ENCODE measurements at regions not wholly inside any gene's neighbourhood (a gene's known extent, or its start where the extent isn't known, plus 50 kb on each side); places are given as distances from the start of the nearest gene placed in this dataset.

DNA sequence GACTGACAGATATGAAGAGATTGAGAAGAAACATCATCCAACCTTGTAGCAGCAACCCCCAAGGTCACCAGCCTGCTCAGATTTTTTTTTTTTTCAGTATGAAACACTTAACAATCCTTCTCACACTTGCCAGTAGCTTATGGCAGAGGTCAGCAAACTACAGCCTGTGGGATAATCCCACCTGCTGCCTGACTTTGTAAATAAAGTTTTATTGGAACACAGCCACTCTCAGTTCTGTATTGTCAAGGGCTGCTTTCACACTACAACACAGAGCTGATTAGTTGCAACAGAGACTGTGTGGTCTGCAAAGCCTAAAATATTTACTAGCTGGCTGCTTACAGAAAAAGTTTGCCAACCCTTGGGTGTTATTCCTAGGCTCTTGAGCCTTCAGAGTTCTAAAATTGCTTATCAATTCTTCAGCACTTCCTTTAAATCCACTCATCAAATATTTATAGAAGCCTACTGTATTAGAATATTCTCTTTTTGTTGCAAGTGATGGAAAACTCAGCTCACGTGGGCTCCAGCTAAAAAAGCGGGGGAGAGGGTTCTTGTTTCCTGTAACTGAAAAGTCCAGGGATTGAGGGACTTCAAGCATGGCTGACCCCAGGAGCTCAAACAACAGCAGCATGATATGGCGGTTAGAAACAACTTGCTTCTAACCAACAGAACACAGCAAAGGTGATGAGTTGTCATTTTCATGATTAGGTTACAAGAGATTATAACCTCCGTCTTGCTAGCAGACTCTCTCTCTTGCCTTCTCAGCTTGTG, 246.1 kb downstream of the SHQ1 start:
- H3K27me3 ChIP-seq (ENCODE audit: insufficient read depth, low read length), result no peaks in the 10 kb centered on the region
- TF ChIP-seq, protein P1, sequence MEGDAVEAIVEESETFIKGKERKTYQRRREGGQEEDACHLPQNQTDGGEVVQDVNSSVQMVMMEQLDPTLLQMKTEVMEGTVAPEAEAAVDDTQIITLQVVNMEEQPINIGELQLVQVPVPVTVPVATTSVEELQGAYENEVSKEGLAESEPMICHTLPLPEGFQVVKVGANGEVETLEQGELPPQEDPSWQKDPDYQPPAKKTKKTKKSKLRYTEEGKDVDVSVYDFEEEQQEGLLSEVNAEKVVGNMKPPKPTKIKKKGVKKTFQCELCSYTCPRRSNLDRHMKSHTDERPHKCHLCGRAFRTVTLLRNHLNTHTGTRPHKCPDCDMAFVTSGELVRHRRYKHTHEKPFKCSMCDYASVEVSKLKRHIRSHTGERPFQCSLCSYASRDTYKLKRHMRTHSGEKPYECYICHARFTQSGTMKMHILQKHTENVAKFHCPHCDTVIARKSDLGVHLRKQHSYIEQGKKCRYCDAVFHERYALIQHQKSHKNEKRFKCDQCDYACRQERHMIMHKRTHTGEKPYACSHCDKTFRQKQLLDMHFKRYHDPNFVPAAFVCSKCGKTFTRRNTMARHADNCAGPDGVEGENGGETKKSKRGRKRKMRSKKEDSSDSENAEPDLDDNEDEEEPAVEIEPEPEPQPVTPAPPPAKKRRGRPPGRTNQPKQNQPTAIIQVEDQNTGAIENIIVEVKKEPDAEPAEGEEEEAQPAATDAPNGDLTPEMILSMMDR (conservative IDR thresholded peaks at IDR 0.05), result no peak
- Mint-ChIP-seq H3K27me3 (ENCODE audit: low read depth) (peaks cover 12% of the 10 kb centered on the region), H3K27ac (no peak overlapping the region), H3K36me3 (ENCODE audit: insufficient read depth in 1 of 3, low read depth in 3 of 3) (no peaks in the 10 kb centered on the region; a peak in 1 of 7 replicates), H3K9me3 (no peaks in the 10 kb centered on the region; a peak in 1 of 5 replicates), H3K4me3 (no peak overlapping the region), H3K4me1 (peaks cover 17 to 20% of the 10 kb centered on the region in 2 experiments)
- no peak overlapping the region for H2BK20ac ChIP-seq (ENCODE audit: low read depth, low read length, poor library complexity, severe bottlenecking)
- no peak overlapping the region for H2BK5ac ChIP-seq (ENCODE audit: insufficient read length, low read length)
- no peak overlapping the region for H2BK15ac ChIP-seq (ENCODE audit: low read depth, low read length)
- H3K4me1 ChIP-seq (ENCODE audit: insufficient read depth, low read length), result peaks cover 2% of the 10 kb centered on the region; the same call in 1 of the 2 replicates
- no peak overlapping the region for H2BK12ac ChIP-seq (ENCODE audit: insufficient read length, low read depth, low read length)
- H2BK120ac ChIP-seq (ENCODE audit: low read depth, low read length, poor library complexity, severe bottlenecking), result no peak overlapping the region
- no peak overlapping the region for H2AK5ac ChIP-seq (ENCODE audit: insufficient read length, low read length)
- H4K8ac ChIP-seq (replicated peaks; ENCODE audit: insufficient read length, low read depth, low read length), result no peak overlapping the region
- no peak overlapping the region for H3K9ac ChIP-seq (ENCODE audit: extremely low read depth, insufficient read length, low read length)
- no peaks in the 10 kb centered on the region for H4K20me1 ChIP-seq (ENCODE audit: control insufficient read depth, insufficient read depth, insufficient read length)
- H4K5ac ChIP-seq (ENCODE audit: insufficient read length, low read depth, low read length), result no peak overlapping the region
- no peak overlapping the region for H3K23ac ChIP-seq (ENCODE audit: insufficient read length, low read depth, low read length)
- H3K9me3 ChIP-seq (ENCODE audit: control insufficient read depth, low read depth, low read length), result no peaks in the 10 kb centered on the region
- H3K4ac ChIP-seq (ENCODE audit: low read depth, low read length), result no peak overlapping the region
- no peak overlapping the region for H3K27ac ChIP-seq (ENCODE audit: insufficient read length, low read depth, low read length)
- H3K56ac ChIP-seq (ENCODE audit: insufficient read length, low read depth, low read length), result no peak overlapping the region
- H4K91ac ChIP-seq (ENCODE audit: insufficient read length, low read depth, low read length), result no peak overlapping the region
- H3K4me2 ChIP-seq (ENCODE audit: insufficient read depth, insufficient read length, low read length), result no peak overlapping the region
- H3K18ac ChIP-seq (ENCODE audit: insufficient read length, low read depth, low read length), result no peak overlapping the region
- WGBS (ENCODE audit: extremely low coverage, insufficient read length, low lambda C conversion rate), result no CpG with 5 or more reads among the region's 4 CpGs
- no peak overlapping the region for H3K14ac ChIP-seq (ENCODE audit: insufficient read depth, low read length)
- H3K23me2 ChIP-seq (ENCODE audit: insufficient read length, low read depth, low read length, poor library complexity, severe bottlenecking), result no peaks in the 10 kb centered on the region
- no peak overlapping the region for H2AFZ ChIP-seq (ENCODE audit: low read length)
- DNase-seq, result no peak
- no peaks in the 10 kb centered on the region for H3K79me1 ChIP-seq (ENCODE audit: insufficient read depth, low read depth, low read length, poor library complexity, severe bottlenecking)
- no peaks in the 10 kb centered on the region for H3K79me2 ChIP-seq (ENCODE audit: insufficient read depth, low read length)
- H3T11ph ChIP-seq (ENCODE audit: low read length), result no peak overlapping the region

Measured in H9 (cell line).